ENCODE measurements at regions not wholly inside any gene's neighbourhood (a gene's known extent, or its start where the extent isn't known, plus 50 kb on each side); places are given as distances from the start of the nearest gene placed in this dataset.

- ATAC-seq (ENCODE audit: poor library complexity): no peak
- no peak overlapping the region for H3K4me3 Mint-ChIP-seq
- H3K27ac ChIP-seq (ENCODE audit: low read depth in 1 of 2, low read length in 2 of 2): no peak overlapping the region
- H3K9me3 Mint-ChIP-seq: no peaks in the 10 kb centered on the region
- H3K4me1 Mint-ChIP-seq (ENCODE audit: low read depth): no peaks in the 10 kb centered on the region
- intact Hi-C loops (cut with DNase I, micrococcal nuclease): no loop called here
- no peak for DNase-seq
- H3K9me3 ChIP-seq (ENCODE audit: control insufficient read depth in 1 of 2, insufficient read depth in 1 of 2, low read length in 2 of 2): no peaks in the 10 kb centered on the region
- POLR2A ChIA-PET: no interaction called here
- no peaks in the 10 kb centered on the region for H3K36me3 Mint-ChIP-seq (ENCODE audit: low read depth)
- H3K27ac Mint-ChIP-seq: no peak overlapping the region
- no peaks in the 10 kb centered on the region for H3K4me1 ChIP-seq (ENCODE audit: insufficient read depth, low read length)
- no peaks in the 10 kb centered on the region for H3K36me3 ChIP-seq (ENCODE audit: insufficient read depth, low read length)
- no peaks in the 10 kb centered on the region for H3K27me3 Mint-ChIP-seq
- no peak for TF ChIP-seq CTCF (IDR thresholded peaks at IDR 0.05)
- CTCF ChIA-PET: no interaction called here
- H3K4me3 ChIP-seq (ENCODE audit: low read length): no peak overlapping the region
- H3K27me3 ChIP-seq (ENCODE audit: control insufficient read depth in 1 of 2, insufficient read depth in 2 of 2, low read length in 2 of 2): no peaks in the 10 kb centered on the region
These were observed 145.8 kb upstream of the SLC30A5 start for GRCh38 chr5:68947986-68948385.

- H3K36me3 ChIP-seq (ENCODE audit: insufficient read depth, low read length): no peaks in the 10 kb centered on the region
- TF ChIP-seq CTCF (IDR thresholded peaks at IDR 0.05): no peak
- ChIA-PET POLR2A (no interaction called here), CTCF (no interaction called here)
- no peaks in the 10 kb centered on the region for H3K27me3 Mint-ChIP-seq
- no peak overlapping the region for H3K4me3 Mint-ChIP-seq
- H3K27ac ChIP-seq (ENCODE audit: low read depth in 1 of 2, low read length in 2 of 2): no peak overlapping the region
- H3K36me3 Mint-ChIP-seq (ENCODE audit: low read depth): no peaks in the 10 kb centered on the region
- no peak for ATAC-seq (ENCODE audit: poor library complexity)
- H3K9me3 Mint-ChIP-seq: no peaks in the 10 kb centered on the region
- H3K9me3 ChIP-seq (ENCODE audit: control insufficient read depth in 1 of 2, insufficient read depth in 1 of 2, low read length in 2 of 2): no peaks in the 10 kb centered on the region
- no peaks in the 10 kb centered on the region for H3K4me1 ChIP-seq (ENCODE audit: insufficient read depth, low read length)
- H3K27ac Mint-ChIP-seq: no peak overlapping the region
- H3K27me3 ChIP-seq (ENCODE audit: control insufficient read depth in 1 of 2, insufficient read depth in 2 of 2, low read length in 2 of 2): no peaks in the 10 kb centered on the region
- DNase-seq: no peak
- no peak overlapping the region for H3K4me3 ChIP-seq (ENCODE audit: low read length)
- intact Hi-C loops (cut with DNase I, micrococcal nuclease): no loop called here
- no peaks in the 10 kb centered on the region for H3K4me1 Mint-ChIP-seq (ENCODE audit: low read depth)
These were observed 144.6 kb upstream of the SLC30A5 start for GRCh38 chr5:68949256-68949655.

GRCh38 chr5:68949711-68950110 lies 144.1 kb upstream of the SLC30A5 start:
- Histone ChIP-seq H3K9me3 (ENCODE audit: control insufficient read depth in 1 of 2, insufficient read depth in 1 of 2, low read length in 2 of 2) (no peaks in the 10 kb centered on the region), H3K27ac (ENCODE audit: low read depth in 1 of 2, low read length in 2 of 2) (no peak overlapping the region), H3K27me3 (ENCODE audit: control insufficient read depth in 1 of 2, insufficient read depth in 2 of 2, low read length in 2 of 2) (no peaks in the 10 kb centered on the region), H3K36me3 (ENCODE audit: insufficient read depth, low read length) (no peaks in the 10 kb centered on the region), H3K4me3 (ENCODE audit: low read length) (no peak overlapping the region), H3K4me1 (ENCODE audit: insufficient read depth, low read length) (no peaks in the 10 kb centered on the region)
- intact Hi-C loops (cut with DNase I, micrococcal nuclease): no loop called here
- Mint-ChIP-seq H3K4me1 (ENCODE audit: low read depth) (no peaks in the 10 kb centered on the region), H3K36me3 (ENCODE audit: low read depth) (no peaks in the 10 kb centered on the region), H3K4me3 (no peak overlapping the region), H3K27me3 (no peaks in the 10 kb centered on the region), H3K9me3 (no peaks in the 10 kb centered on the region), H3K27ac (no peak overlapping the region)
- no peak for ATAC-seq (ENCODE audit: poor library complexity)
- POLR2A ChIA-PET: no interaction called here
- CTCF ChIA-PET: no interaction called here
- TF ChIP-seq CTCF (IDR thresholded peaks at IDR 0.05): no peak
- DNase-seq: no peak

Data from CD4-positive, alpha-beta T cell (primary cell).